ENCODE measurements at regions not wholly inside any gene's neighbourhood (a gene's known extent, or its start where the extent isn't known, plus 50 kb on each side); places are given as distances from the start of the nearest gene placed in this dataset.
"Not testable (repeated sequence)": the region's sequence is repeated elsewhere in the genome, so short reads cannot be mapped to it uniquely, and the experiment has no call there.

DNA sequence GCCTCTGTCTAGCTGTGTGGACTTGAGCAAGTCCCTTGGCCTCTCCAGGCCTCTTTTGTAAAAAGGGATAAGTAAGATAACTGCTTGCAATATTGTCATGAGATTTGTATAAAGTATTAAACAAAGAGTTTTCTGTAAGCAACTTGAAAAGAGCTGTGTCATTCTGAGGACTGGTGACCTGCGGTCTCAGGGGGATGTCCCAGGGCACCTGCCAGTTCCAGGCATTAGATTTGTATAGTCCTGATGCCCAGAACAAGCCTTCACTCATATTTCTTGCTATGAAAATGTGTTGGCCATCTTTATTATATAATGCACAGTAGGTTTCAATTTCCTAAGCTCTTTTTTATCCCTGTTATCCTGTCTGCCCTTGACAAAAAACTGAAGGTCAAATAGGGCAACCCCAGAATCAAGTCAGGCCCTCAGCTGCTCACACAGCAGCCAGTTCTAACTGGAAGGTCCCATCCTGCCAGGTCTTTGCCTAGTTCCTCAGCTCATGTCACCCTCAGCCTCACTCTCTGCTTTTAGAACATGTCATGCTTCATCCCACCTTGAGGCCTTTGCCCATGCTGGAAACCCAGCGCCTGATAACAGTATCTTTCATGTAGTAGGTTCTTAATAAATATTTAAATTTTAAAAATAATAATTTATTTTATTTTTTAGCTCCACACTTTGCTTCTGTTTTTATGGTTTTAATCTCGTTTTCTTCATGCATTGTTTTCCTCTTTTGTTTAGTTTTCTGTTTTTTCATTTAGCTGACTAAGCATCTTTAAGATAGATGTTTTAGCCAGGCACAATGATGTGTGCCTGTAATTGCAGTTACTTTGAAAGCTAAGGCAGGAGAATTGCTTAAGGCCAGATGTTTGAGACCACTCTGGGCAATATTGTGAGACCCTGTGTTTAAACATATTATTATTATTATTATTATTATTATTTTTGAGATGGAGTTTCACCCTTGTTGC lies 87.5 kb upstream of the ZNF92 start:
- Histone ChIP-seq H3K4me3 (ENCODE audit: low read length in 3 of 3) (no peak overlapping the region), H3K4me1 (ENCODE audit: control insufficient read depth in 3 of 3, insufficient read depth in 3 of 3, low read length in 3 of 3) (no peaks in the 10 kb centered on the region), H3K9ac (ENCODE audit: low read depth in 1 of 3, low read length in 3 of 3) (no peak overlapping the region), H3K36me3 (ENCODE audit: control insufficient read depth in 3 of 3, insufficient read depth in 3 of 3, low read length in 3 of 3) (no peaks in the 10 kb centered on the region), H3K27me3 (ENCODE audit: control insufficient read depth in 3 of 3, insufficient read depth in 3 of 3, low read length in 3 of 3) (no peaks in the 10 kb centered on the region), H3K27ac (ENCODE audit: low read depth, low read length) (no peak overlapping the region), H3K9me3 (ENCODE audit: control insufficient read depth in 3 of 3, low read length in 3 of 3) (no peaks in the 10 kb centered on the region)

DNA sequence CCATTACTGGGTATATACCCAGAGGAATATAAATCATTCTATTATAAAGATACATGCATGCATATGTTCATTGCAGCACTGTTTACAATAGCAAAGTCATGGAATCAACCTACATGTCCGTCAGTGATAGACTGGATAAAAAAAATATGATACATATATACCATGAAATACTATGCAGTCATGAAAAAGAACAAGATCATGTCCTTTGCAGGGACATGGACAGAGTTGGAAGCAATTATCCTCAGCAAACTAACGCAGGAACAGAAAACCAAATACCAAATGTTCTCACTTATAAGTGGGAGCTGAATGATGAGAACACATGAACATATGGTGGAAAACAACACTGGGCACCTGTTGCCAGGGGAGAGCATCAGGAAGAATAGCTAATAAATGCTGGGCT lies 88.4 kb upstream of the ZNF92 start:
- H3K36me3 ChIP-seq (ENCODE audit: control insufficient read depth in 3 of 3, insufficient read depth in 3 of 3, low read length in 3 of 3); H3K4me3 ChIP-seq (ENCODE audit: low read length in 3 of 3); H3K9me3 ChIP-seq (ENCODE audit: control insufficient read depth in 3 of 3, low read length in 3 of 3); H3K9ac ChIP-seq (ENCODE audit: low read depth in 1 of 3, low read length in 3 of 3); H3K27ac ChIP-seq (ENCODE audit: low read depth, low read length); H3K27me3 ChIP-seq (ENCODE audit: control insufficient read depth in 3 of 3, insufficient read depth in 3 of 3, low read length in 3 of 3); H3K4me1 ChIP-seq (ENCODE audit: control insufficient read depth in 3 of 3, insufficient read depth in 3 of 3, low read length in 3 of 3): not testable (repeated sequence)

DNA sequence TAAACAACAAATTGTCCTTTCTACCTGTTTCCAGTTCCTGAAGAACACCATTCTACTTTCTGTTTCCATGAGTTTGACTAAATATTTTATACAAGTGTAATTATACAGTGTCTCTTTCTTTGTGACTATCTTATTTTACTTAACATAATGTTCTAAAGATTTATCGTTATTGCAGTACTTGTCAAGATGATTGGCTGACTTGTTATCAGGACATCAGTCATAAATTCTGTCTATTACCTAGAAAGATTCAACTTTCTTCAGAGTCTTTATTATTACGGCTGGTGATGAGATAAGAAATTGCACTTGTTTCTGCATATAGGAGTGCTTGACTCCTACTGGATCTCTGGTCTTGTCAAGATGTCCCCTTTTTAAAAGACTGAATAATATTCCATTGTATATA lies 93.9 kb upstream of the ZNF92 start:
- Histone ChIP-seq H3K9ac (ENCODE audit: low read depth in 1 of 3, low read length in 3 of 3) (no peak overlapping the region), H3K27ac (ENCODE audit: low read depth, low read length) (no peak overlapping the region), H3K4me1 (ENCODE audit: control insufficient read depth in 3 of 3, insufficient read depth in 3 of 3, low read length in 3 of 3) (no peaks in the 10 kb centered on the region), H3K4me3 (ENCODE audit: low read length in 3 of 3) (no peak overlapping the region), H3K27me3 (ENCODE audit: control insufficient read depth in 3 of 3, insufficient read depth in 3 of 3, low read length in 3 of 3) (peaks cover 0 to 2% (median 0%) of the 10 kb centered on the region in 3 donors), H3K36me3 (ENCODE audit: control insufficient read depth in 3 of 3, insufficient read depth in 3 of 3, low read length in 3 of 3) (no peaks in the 10 kb centered on the region), H3K9me3 (ENCODE audit: control insufficient read depth in 3 of 3, low read length in 3 of 3) (no peaks in the 10 kb centered on the region)

DNA sequence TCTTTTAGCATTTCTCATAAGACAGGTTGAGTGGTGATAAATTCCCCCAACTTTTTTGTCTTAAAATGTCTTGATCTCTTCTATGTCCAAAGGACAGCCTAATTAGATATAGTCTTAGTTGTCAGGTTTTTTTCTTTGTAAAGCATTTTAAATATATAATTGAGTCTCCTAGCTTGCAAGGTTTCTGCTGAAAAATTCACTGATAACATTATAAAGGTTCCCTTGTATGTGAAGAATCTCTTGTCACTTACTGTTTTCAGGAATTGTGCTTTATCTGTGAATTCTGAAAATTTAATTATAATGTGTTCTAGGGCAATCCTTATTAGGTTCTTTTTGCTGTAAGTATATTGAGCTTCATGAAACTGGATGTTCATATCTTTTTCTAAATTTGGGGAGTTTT lies 96.8 kb upstream of the ZNF92 start:
- no peaks in the 10 kb centered on the region for H3K4me1 ChIP-seq (ENCODE audit: control insufficient read depth in 3 of 3, insufficient read depth in 3 of 3, low read length in 3 of 3)
- H3K27me3 ChIP-seq (ENCODE audit: control insufficient read depth in 3 of 3, insufficient read depth in 3 of 3, low read length in 3 of 3): peaks cover 0 to 4% (median 0%) of the 10 kb centered on the region in 3 donors
- H3K9me3 ChIP-seq (ENCODE audit: control insufficient read depth in 3 of 3, low read length in 3 of 3): peaks cover 0 to 4% (median 0%) of the 10 kb centered on the region in 3 donors
- no peaks in the 10 kb centered on the region for H3K36me3 ChIP-seq (ENCODE audit: control insufficient read depth in 3 of 3, insufficient read depth in 3 of 3, low read length in 3 of 3)
- no peak overlapping the region for H3K27ac ChIP-seq (ENCODE audit: low read depth, low read length)
- no peak overlapping the region for H3K9ac ChIP-seq (ENCODE audit: low read depth in 1 of 3, low read length in 3 of 3)
- no peak overlapping the region for H3K4me3 ChIP-seq (ENCODE audit: low read length in 3 of 3)

DNA sequence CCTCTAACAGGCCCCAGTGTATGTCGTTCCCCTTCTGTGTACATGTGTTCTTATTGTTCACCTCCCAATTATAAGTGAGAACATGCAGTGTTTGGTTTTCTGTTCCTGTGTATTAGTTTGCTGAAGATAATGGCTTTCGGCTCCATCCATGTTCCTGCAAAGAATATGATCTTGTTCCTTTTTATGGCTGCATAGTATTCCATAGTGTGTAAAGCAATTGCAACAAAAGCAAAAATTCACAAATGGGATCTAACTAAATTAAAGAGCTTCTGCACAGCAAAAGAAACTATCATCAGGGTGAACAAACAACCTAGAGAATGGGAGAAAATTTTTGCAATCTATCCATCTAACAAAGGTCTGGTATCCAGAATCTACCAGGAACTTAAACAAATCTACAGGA lies 102.2 kb upstream of the ZNF92 start:
- peaks cover 19 to 30% (median 26%) of the 10 kb centered on the region in 3 donors for H3K27me3 ChIP-seq (ENCODE audit: control insufficient read depth in 3 of 3, insufficient read depth in 3 of 3, low read length in 3 of 3)
- not testable (repeated sequence) for H3K9ac ChIP-seq (ENCODE audit: low read depth in 1 of 3, low read length in 3 of 3); H3K36me3 ChIP-seq (ENCODE audit: control insufficient read depth in 3 of 3, insufficient read depth in 3 of 3, low read length in 3 of 3); H3K4me3 ChIP-seq (ENCODE audit: low read length in 3 of 3); H3K4me1 ChIP-seq (ENCODE audit: control insufficient read depth in 3 of 3, insufficient read depth in 3 of 3, low read length in 3 of 3); H3K9me3 ChIP-seq (ENCODE audit: control insufficient read depth in 3 of 3, low read length in 3 of 3); H3K27ac ChIP-seq (ENCODE audit: low read depth, low read length)

DNA sequence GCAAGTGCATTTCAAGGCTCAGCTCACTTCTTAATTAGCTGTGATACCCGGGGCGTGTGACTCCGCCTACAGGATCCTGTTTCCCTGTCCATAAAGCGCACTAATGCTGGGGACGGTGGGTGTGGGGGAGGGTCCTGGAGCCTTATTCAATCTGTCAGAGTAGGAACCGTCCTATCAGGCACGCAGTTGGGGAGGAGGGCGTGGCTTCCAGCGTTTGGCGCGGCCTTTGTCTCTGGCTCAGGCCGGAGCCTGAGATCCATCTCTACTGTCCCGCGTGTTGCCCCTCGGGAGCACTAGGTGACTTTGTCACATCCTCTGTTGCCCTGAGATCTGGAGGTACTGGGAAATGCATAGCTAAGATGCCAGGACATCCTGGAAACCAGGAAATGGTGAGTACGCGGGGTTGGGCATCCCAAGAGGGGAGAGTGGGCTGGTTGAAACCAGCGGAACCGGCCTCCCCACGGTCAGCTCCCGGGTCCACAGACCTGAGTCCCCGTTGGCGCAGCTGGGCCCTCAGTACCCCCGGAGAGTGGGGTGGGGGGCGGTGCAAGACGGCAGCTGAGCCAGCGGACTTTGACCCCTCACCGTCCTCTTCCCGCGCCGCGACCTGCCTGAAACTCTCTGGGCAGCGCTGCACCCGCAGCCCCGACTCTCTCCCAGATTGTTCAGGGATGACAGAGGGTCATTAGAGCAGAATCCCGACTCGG lies 104.4 kb upstream of the ZNF92 start:
- no peaks in the 10 kb centered on the region for H3K36me3 ChIP-seq (ENCODE audit: control insufficient read depth in 3 of 3, insufficient read depth in 3 of 3, low read length in 3 of 3)

DNA sequence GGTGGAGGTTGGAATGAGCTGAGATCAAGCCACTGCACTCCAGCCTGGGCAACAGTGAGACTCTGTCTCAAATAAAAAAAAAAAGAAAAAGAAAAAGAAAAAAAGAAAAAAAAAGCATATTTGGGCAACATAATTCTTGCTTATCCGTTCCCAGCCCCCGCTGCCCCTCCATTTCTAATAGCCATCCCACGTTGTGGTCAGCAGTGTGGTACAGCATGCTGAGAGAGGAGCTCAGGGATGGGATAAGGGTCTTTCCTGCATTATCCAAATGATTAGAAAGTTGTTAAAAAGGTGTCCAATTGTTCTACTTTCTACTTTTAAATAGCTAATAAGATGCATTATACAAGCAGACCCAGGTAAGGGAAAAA lies 104.9 kb upstream of the ZNF92 start:
- peaks cover 19 to 30% (median 26%) of the 10 kb centered on the region in 3 donors for H3K27me3 ChIP-seq (ENCODE audit: control insufficient read depth in 3 of 3, insufficient read depth in 3 of 3, low read length in 3 of 3)

More for the DNA sequence above, 104.4 kb upstream of the ZNF92 start:
- Histone ChIP-seq H3K9ac (ENCODE audit: low read depth in 1 of 3, low read length in 3 of 3) (no peak overlapping the region), H3K4me1 (ENCODE audit: control insufficient read depth in 3 of 3, insufficient read depth in 3 of 3, low read length in 3 of 3) (peaks cover 0 to 9% (median 6%) of the 10 kb centered on the region in 3 donors), H3K27me3 (ENCODE audit: control insufficient read depth in 3 of 3, insufficient read depth in 3 of 3, low read length in 3 of 3) (peaks cover 19 to 30% (median 26%) of the 10 kb centered on the region in 3 donors), H3K27ac (ENCODE audit: low read depth, low read length) (no peak overlapping the region), H3K4me3 (ENCODE audit: low read length in 3 of 3) (peak overlapping the region in 1 of 3 donors; percentile 41), H3K9me3 (ENCODE audit: control insufficient read depth in 3 of 3, low read length in 3 of 3) (no peaks in the 10 kb centered on the region)

DNA sequence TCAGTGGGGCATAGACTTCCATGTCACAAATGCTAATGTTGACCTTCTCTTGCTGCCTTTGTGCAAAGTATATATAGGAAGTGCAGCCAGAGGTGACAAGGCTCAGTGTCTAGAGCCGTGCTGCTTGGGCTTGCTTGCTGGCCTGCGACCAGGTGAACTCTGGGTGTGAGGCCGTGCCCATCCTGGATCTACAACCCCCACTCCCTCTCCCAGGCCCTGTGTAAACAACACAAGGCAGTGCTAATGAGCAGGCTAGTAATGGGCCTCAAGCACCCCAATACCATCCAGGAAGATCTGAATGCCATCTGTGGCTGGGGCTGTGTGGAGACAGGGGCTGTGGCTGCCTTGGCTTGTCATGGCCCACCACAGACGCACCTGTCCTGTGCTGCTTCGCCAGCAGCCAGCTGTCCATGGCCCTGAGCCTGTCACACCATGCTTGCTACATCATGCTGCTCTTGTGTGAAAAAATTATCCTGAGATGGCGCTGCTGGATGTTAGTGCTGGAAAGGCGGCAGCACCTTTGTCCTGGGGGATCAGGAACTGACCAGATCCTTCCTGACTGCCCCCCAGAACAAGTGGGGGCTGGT lies 107.6 kb upstream of the ZNF92 start:
- Histone ChIP-seq H3K9ac (ENCODE audit: low read depth in 1 of 3, low read length in 3 of 3) (no peak overlapping the region), H3K27me3 (ENCODE audit: control insufficient read depth in 3 of 3, insufficient read depth in 3 of 3, low read length in 3 of 3) (peaks cover 12 to 26% (median 25%) of the 10 kb centered on the region in 3 donors)

More for the DNA sequence above, 104.9 kb upstream of the ZNF92 start:
- no peak overlapping the region for H3K9ac ChIP-seq (ENCODE audit: low read depth in 1 of 3, low read length in 3 of 3)
- H3K27ac ChIP-seq (ENCODE audit: low read depth, low read length): no peak overlapping the region
- no peak overlapping the region for H3K4me3 ChIP-seq (ENCODE audit: low read length in 3 of 3)
- no peaks in the 10 kb centered on the region for H3K9me3 ChIP-seq (ENCODE audit: control insufficient read depth in 3 of 3, low read length in 3 of 3)
- H3K36me3 ChIP-seq (ENCODE audit: control insufficient read depth in 3 of 3, insufficient read depth in 3 of 3, low read length in 3 of 3): no peaks in the 10 kb centered on the region
- H3K4me1 ChIP-seq (ENCODE audit: control insufficient read depth in 3 of 3, insufficient read depth in 3 of 3, low read length in 3 of 3): peaks cover 0 to 9% (median 6%) of the 10 kb centered on the region in 3 donors

DNA sequence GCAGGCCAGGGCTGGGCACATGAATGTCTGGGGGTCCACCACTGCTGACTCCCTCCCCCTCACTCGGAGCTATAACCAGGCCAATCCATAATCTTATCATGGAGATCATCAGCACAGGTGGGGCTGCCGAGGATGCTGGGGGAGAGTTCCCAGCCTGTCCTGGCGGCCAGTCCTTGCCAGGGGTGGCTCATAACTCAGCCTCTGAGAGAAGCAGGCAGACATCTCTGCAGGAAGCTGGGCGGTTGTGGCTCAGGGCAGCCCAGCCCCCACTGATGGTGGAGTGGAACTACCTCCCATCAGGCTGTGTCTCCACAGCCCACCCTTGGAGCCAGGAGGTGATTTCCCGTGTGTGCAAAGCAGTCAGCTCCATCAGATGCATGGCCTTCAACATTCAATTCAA lies 109.4 kb upstream of the ZNF92 start:
- Histone ChIP-seq H3K9me3 (ENCODE audit: control insufficient read depth in 3 of 3, low read length in 3 of 3) (no peaks in the 10 kb centered on the region), H3K4me1 (ENCODE audit: control insufficient read depth in 3 of 3, insufficient read depth in 3 of 3, low read length in 3 of 3) (peaks cover 0 to 3% (median 2%) of the 10 kb centered on the region in 3 donors), H3K9ac (ENCODE audit: low read depth in 1 of 3, low read length in 3 of 3) (no peak overlapping the region), H3K4me3 (ENCODE audit: low read length in 3 of 3) (no peak overlapping the region), H3K36me3 (ENCODE audit: control insufficient read depth in 3 of 3, insufficient read depth in 3 of 3, low read length in 3 of 3) (no peaks in the 10 kb centered on the region), H3K27ac (ENCODE audit: low read depth, low read length) (no peak overlapping the region), H3K27me3 (ENCODE audit: control insufficient read depth in 3 of 3, insufficient read depth in 3 of 3, low read length in 3 of 3) (peaks cover 4 to 12% (median 9%) of the 10 kb centered on the region in 3 donors)

More for the DNA sequence above, 107.6 kb upstream of the ZNF92 start:
- no peaks in the 10 kb centered on the region for H3K9me3 ChIP-seq (ENCODE audit: control insufficient read depth in 3 of 3, low read length in 3 of 3)
- H3K36me3 ChIP-seq (ENCODE audit: control insufficient read depth in 3 of 3, insufficient read depth in 3 of 3, low read length in 3 of 3): no peaks in the 10 kb centered on the region
- peaks cover 0 to 9% (median 6%) of the 10 kb centered on the region in 3 donors for H3K4me1 ChIP-seq (ENCODE audit: control insufficient read depth in 3 of 3, insufficient read depth in 3 of 3, low read length in 3 of 3)
- H3K27ac ChIP-seq (ENCODE audit: low read depth, low read length): no peak overlapping the region
- H3K4me3 ChIP-seq (ENCODE audit: low read length in 3 of 3): no peak overlapping the region

DNA sequence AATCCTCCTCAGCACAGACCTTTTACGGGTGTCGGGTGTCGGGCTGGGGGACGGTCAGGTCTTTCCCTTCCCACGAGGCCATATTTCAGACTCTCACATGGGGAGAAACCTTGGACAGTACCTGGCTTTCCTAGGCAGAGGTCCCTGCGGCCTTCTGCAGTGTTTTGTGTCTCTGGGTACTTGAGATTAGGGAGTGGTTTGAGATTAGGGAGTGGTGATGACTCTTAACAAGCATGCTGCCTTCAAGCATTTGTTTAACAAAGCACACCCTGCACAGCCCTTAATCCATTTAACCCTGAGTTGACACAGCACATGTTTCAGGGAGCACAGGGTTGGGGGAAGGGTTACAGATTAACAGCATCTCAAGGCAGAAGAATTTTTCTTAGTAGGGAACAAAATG lies 113.0 kb upstream of the ZNF92 start:
- H3K27me3 ChIP-seq (ENCODE audit: control insufficient read depth in 3 of 3, insufficient read depth in 3 of 3, low read length in 3 of 3); H3K27ac ChIP-seq (ENCODE audit: low read depth, low read length); H3K36me3 ChIP-seq (ENCODE audit: control insufficient read depth in 3 of 3, insufficient read depth in 3 of 3, low read length in 3 of 3); H3K9me3 ChIP-seq (ENCODE audit: control insufficient read depth in 3 of 3, low read length in 3 of 3); H3K9ac ChIP-seq (ENCODE audit: low read depth in 1 of 3, low read length in 3 of 3); H3K4me3 ChIP-seq (ENCODE audit: low read length in 3 of 3); H3K4me1 ChIP-seq (ENCODE audit: control insufficient read depth in 3 of 3, insufficient read depth in 3 of 3, low read length in 3 of 3): not testable (repeated sequence)

Measured in skeletal muscle tissue (tissue), 3 donors.